ENCODE measurements at regions not wholly inside any gene's neighbourhood (a gene's known extent, or its start where the extent isn't known, plus 50 kb on each side); places are given as distances from the start of the nearest gene placed in this dataset.

- no peak overlapping the region for H2AFZ ChIP-seq
- no peaks in the 10 kb centered on the region for H3K9me3 ChIP-seq (ENCODE audit: insufficient read depth, low read depth)
- POLR2A ChIA-PET (ENCODE audit: unreplicated experiment) = no interaction called here
- BruUV-seq (replicated peaks) = no TSS peak
- DNase-seq = no peak
- no peak overlapping the region for H3K4me2 ChIP-seq
- CTCF ChIA-PET = no interaction called here
- H3K27me3 ChIP-seq (ENCODE audit: insufficient read depth, low read depth) = no peaks in the 10 kb centered on the region; the same call in 1 of the 2 replicates
- H3K4me1 ChIP-seq (replicated peaks; ENCODE audit: insufficient read depth) = no peaks in the 10 kb centered on the region
- no peak overlapping the region for H3K27ac ChIP-seq
- no peak overlapping the region for H3K4me3 ChIP-seq
- no peaks in the 10 kb centered on the region for H3K36me3 ChIP-seq (ENCODE audit: low read depth)
- TF ChIP-seq EZH2 (IDR thresholded peaks at IDR 0.05; ENCODE audit: low read depth) = no peak
- TF ChIP-seq CTCF (conservative IDR thresholded peaks at IDR 0.05) = no peak
- no peaks in the 10 kb centered on the region for H3K9me2 ChIP-seq (ENCODE audit: insufficient read depth)
- intact Hi-C loops (cut with micrococcal nuclease; ENCODE audit: unreplicated experiment) = no loop called here
- H3K79me2 ChIP-seq (ENCODE audit: low read depth) = no peaks in the 10 kb centered on the region
- H4K20me1 ChIP-seq (ENCODE audit: insufficient read depth) = no peaks in the 10 kb centered on the region
- no peaks in the 10 kb centered on the region for H3F3A ChIP-seq (ENCODE audit: insufficient read depth, low read depth)
These were observed 82.0 kb downstream of the UBIAD1 start for GRCh38 chr1:11354893-11355553.

GRCh38 chr1:11355559-11356475, 82.8 kb downstream of the UBIAD1 start:
- Histone ChIP-seq H3K27ac (no peak overlapping the region), H3K4me1 (replicated peaks; ENCODE audit: insufficient read depth) (no peaks in the 10 kb centered on the region), H4K20me1 (ENCODE audit: insufficient read depth) (no peaks in the 10 kb centered on the region), H3K4me3 (no peak overlapping the region), H3K9me2 (ENCODE audit: insufficient read depth) (no peaks in the 10 kb centered on the region), H3K27me3 (ENCODE audit: insufficient read depth, low read depth) (no peaks in the 10 kb centered on the region; the same call in 1 of the 2 replicates), H3K9me3 (ENCODE audit: insufficient read depth, low read depth) (no peaks in the 10 kb centered on the region), H3K4me2 (no peak overlapping the region), H3F3A (ENCODE audit: insufficient read depth, low read depth) (no peaks in the 10 kb centered on the region), H3K36me3 (ENCODE audit: low read depth) (no peaks in the 10 kb centered on the region), H3K79me2 (ENCODE audit: low read depth) (no peaks in the 10 kb centered on the region), H2AFZ (no peak overlapping the region)
- DNase-seq = no peak
- ChIA-PET CTCF (no interaction called here), POLR2A (ENCODE audit: unreplicated experiment) (no interaction called here)
- TF ChIP-seq EZH2 (IDR thresholded peaks at IDR 0.05; ENCODE audit: low read depth) (no peak), CTCF (conservative IDR thresholded peaks at IDR 0.05) (no peak)
- intact Hi-C loops (cut with micrococcal nuclease; ENCODE audit: unreplicated experiment) = no loop called here
- no TSS peak for BruUV-seq (replicated peaks)

GRCh38 chr1:11357276-11357675, 84.3 kb downstream of the UBIAD1 start:
- no peak overlapping the region for H2AFZ ChIP-seq
- H4K20me1 ChIP-seq (ENCODE audit: insufficient read depth) = no peaks in the 10 kb centered on the region
- H3K27me3 ChIP-seq (ENCODE audit: insufficient read depth, low read depth) = no peaks in the 10 kb centered on the region; the same call in 1 of the 2 replicates
- no peaks in the 10 kb centered on the region for H3K9me3 ChIP-seq (ENCODE audit: insufficient read depth, low read depth)
- intact Hi-C loops (cut with micrococcal nuclease; ENCODE audit: unreplicated experiment) = no loop called here
- CTCF ChIA-PET = no interaction called here
- no peaks in the 10 kb centered on the region for H3K4me1 ChIP-seq (replicated peaks; ENCODE audit: insufficient read depth)
- H3K9me2 ChIP-seq (ENCODE audit: insufficient read depth) = no peaks in the 10 kb centered on the region
- BruUV-seq (replicated peaks) = no TSS peak
- no peaks in the 10 kb centered on the region for H3K79me2 ChIP-seq (ENCODE audit: low read depth)
- no peak overlapping the region for H3K4me2 ChIP-seq
- POLR2A ChIA-PET (ENCODE audit: unreplicated experiment) = no interaction called here
- no peak for TF ChIP-seq CTCF (conservative IDR thresholded peaks at IDR 0.05)
- no peak for TF ChIP-seq EZH2 (IDR thresholded peaks at IDR 0.05; ENCODE audit: low read depth)
- H3K27ac ChIP-seq = no peak overlapping the region
- no peak overlapping the region for H3K4me3 ChIP-seq
- no peaks in the 10 kb centered on the region for H3K36me3 ChIP-seq (ENCODE audit: low read depth)
- DNase-seq = no peak
- no peaks in the 10 kb centered on the region for H3F3A ChIP-seq (ENCODE audit: insufficient read depth, low read depth)

All from PC-9 (cell line).